ENCODE measurements at regions not wholly inside any gene's neighbourhood (a gene's known extent, or its start where the extent isn't known, plus 50 kb on each side); places are given as distances from the start of the nearest gene placed in this dataset.
A peak's percentile ranks its signal among the peaks of the same experiment; 100 is the strongest.

GRCh38 chr5:74576941-74577456, 63.5 kb downstream of the ENC1 start:
- DNase-seq, result no peak

- no peak for DNase-seq
Observed at GRCh38 chr5:74575741-74576538, 64.6 kb downstream of the ENC1 start.

- no peak for DNase-seq
Observed at GRCh38 chr5:74570250-74570649, 70.3 kb downstream of the ENC1 start.

- no peak for DNase-seq
Observed at GRCh38 chr5:74567411-74567995, 73.0 kb downstream of the ENC1 start.

GRCh38 chr5:74562122-74562521, 78.4 kb downstream of the ENC1 start:
- DNase-seq, result no peak

- DNase-seq, result no peak
Observed at GRCh38 chr5:74560245-74560644, 80.3 kb downstream of the ENC1 start.

GRCh38 chr5:74556631-74557595, 83.6 kb downstream of the ENC1 start:
- DNase-seq, result no peak

GRCh38 chr5:74556006-74556405, 84.5 kb downstream of the ENC1 start:
- DNase-seq, result no peak

- DNase-seq, result no peak
Observed at GRCh38 chr5:74552101-74552500, 88.4 kb downstream of the ENC1 start.

- DNase-seq, result no peak
Observed at GRCh38 chr5:74550927-74551326, 89.6 kb downstream of the ENC1 start.

GRCh38 chr5:74549384-74549783, 91.1 kb downstream of the ENC1 start:
- DNase-seq, result peak; percentile 44

GRCh38 chr5:74546796-74547195, 93.7 kb downstream of the ENC1 start:
- no peak for DNase-seq

- DNase-seq, result no peak
Observed at GRCh38 chr5:74544811-74545210, 95.7 kb downstream of the ENC1 start.

GRCh38 chr5:74543162-74543995, 97.1 kb downstream of the ENC1 start:
- peak; percentile 27 for DNase-seq

GRCh38 chr5:74542482-74542881, 98.0 kb downstream of the ENC1 start:
- no peak for DNase-seq

- DNase-seq, result no peak
Observed at GRCh38 chr5:74541381-74541781, 99.1 kb downstream of the ENC1 start.

GRCh38 chr5:74540622-74541021, 99.9 kb downstream of the ENC1 start:
- DNase-seq, result no peak

- no peak for DNase-seq
Observed at GRCh38 chr5:74539986-74540385, 100.5 kb downstream of the ENC1 start.

GRCh38 chr5:74538206-74538661, 102.3 kb downstream of the ENC1 start:
- peak; percentile 44 for DNase-seq

GRCh38 chr5:74536658-74537057, 103.9 kb downstream of the ENC1 start:
- DNase-seq, result no peak

GRCh38 chr5:74535926-74536325, 104.6 kb downstream of the ENC1 start:
- no peak for DNase-seq
